ENCODE measurements at regions not wholly inside any gene's neighbourhood (a gene's known extent, or its start where the extent isn't known, plus 50 kb on each side); places are given as distances from the start of the nearest gene placed in this dataset.

GRCh38 chr12:91346827-91347226 is 164.2 kb upstream of the DCN start:
- Histone ChIP-seq H3K27ac (no peak overlapping the region), H3K36me3 (no peaks in the 10 kb centered on the region), H3K4me1 (replicated peaks) (no peaks in the 10 kb centered on the region), H3K4me3 (no peak overlapping the region), H3K27me3 (replicated peaks; ENCODE audit: insufficient read depth) (no peaks in the 10 kb centered on the region), H3K9me3 (no peaks in the 10 kb centered on the region)
- intact Hi-C loops (cut with DNase I), result no loop called here
- WGBS, result 94% methylated on average over 1 of the region's 1 CpG
- no peak for DNase-seq (ENCODE audit: low spot score)
- TF ChIP-seq POLR2AphosphoS5 (IDR thresholded peaks at IDR 0.05) (no peak), CTCF (IDR thresholded peaks at IDR 0.05) (no peak), POLR2A (IDR thresholded peaks at IDR 0.05) (no peak)

GRCh38 chr12:91344408-91344807 is 161.8 kb upstream of the DCN start:
- 95% methylated on average over 2 of the region's 2 CpGs for WGBS
- H3K4me1 ChIP-seq (replicated peaks), result no peaks in the 10 kb centered on the region
- H3K9me3 ChIP-seq, result no peaks in the 10 kb centered on the region
- intact Hi-C loops (cut with DNase I), result no loop called here
- TF ChIP-seq POLR2AphosphoS5 (IDR thresholded peaks at IDR 0.05) (no peak), CTCF (IDR thresholded peaks at IDR 0.05) (no peak), POLR2A (IDR thresholded peaks at IDR 0.05) (no peak)
- H3K27me3 ChIP-seq (replicated peaks; ENCODE audit: insufficient read depth), result no peaks in the 10 kb centered on the region
- H3K4me3 ChIP-seq, result no peak overlapping the region
- no peak for DNase-seq (ENCODE audit: low spot score)
- H3K27ac ChIP-seq, result no peak overlapping the region
- H3K36me3 ChIP-seq, result no peaks in the 10 kb centered on the region

- no peak overlapping the region for H3K27ac ChIP-seq
- intact Hi-C loops (cut with DNase I), result no loop called here
- H3K4me1 ChIP-seq (replicated peaks), result no peaks in the 10 kb centered on the region
- TF ChIP-seq CTCF (IDR thresholded peaks at IDR 0.05) (no peak), POLR2A (IDR thresholded peaks at IDR 0.05) (no peak), POLR2AphosphoS5 (IDR thresholded peaks at IDR 0.05) (no peak)
- H3K4me3 ChIP-seq, result no peak overlapping the region
- no peaks in the 10 kb centered on the region for H3K27me3 ChIP-seq (replicated peaks; ENCODE audit: insufficient read depth)
- no peak for DNase-seq (ENCODE audit: low spot score)
- WGBS, result 89% methylated on average over 2 of the region's 2 CpGs
- no peaks in the 10 kb centered on the region for H3K9me3 ChIP-seq
- no peaks in the 10 kb centered on the region for H3K36me3 ChIP-seq
Measured at GRCh38 chr12:91343010-91343409, 160.4 kb upstream of the DCN start.

DNA sequence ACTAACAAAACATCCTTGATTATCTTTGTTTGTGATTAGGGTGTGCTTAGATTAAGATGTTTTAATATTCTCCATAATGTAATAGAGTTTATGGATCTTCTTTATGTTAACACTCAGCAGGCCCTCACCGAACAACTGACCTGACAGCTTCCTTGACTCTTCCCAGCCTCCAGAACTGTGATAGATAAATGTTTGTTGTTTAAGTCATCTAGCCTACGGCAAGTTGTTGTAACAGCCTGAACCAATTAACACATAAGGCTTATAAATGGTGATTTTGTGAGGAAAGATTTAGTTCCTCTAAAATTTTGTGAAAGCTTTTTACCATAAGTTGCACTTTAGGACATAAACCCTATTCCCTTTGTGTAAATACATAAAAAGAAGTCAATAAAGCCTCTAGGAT is 156.5 kb upstream of the DCN start:
- H3K4me1 ChIP-seq (replicated peaks), result no peaks in the 10 kb centered on the region
- 93% methylated on average over 2 of the region's 2 CpGs for WGBS
- no peak for DNase-seq (ENCODE audit: low spot score)
- no peak overlapping the region for H3K27ac ChIP-seq
- intact Hi-C loops (cut with DNase I), result no loop called here
- no peak overlapping the region for H3K4me3 ChIP-seq
- no peaks in the 10 kb centered on the region for H3K27me3 ChIP-seq (replicated peaks; ENCODE audit: insufficient read depth)
- H3K9me3 ChIP-seq, result no peaks in the 10 kb centered on the region
- H3K36me3 ChIP-seq, result no peaks in the 10 kb centered on the region
- no peak for TF ChIP-seq CTCF (IDR thresholded peaks at IDR 0.05)
- TF ChIP-seq POLR2A (IDR thresholded peaks at IDR 0.05), result no peak
- no peak for TF ChIP-seq POLR2AphosphoS5 (IDR thresholded peaks at IDR 0.05)

GRCh38 chr12:91335699-91336098 is 153.1 kb upstream of the DCN start:
- TF ChIP-seq CTCF (IDR thresholded peaks at IDR 0.05), result no peak
- 84% methylated on average over 1 of the region's 1 CpG for whole genome bisulfite sequencing
- Histone ChIP-seq H3K4me1 (replicated peaks) (no peaks in the 10 kb centered on the region), H3K4me3 (no peak overlapping the region), H3K9me3 (no peaks in the 10 kb centered on the region), H3K27ac (no peak overlapping the region), H3K36me3 (no peaks in the 10 kb centered on the region), H3K27me3 (replicated peaks; ENCODE audit: insufficient read depth) (no peaks in the 10 kb centered on the region)
- intact Hi-C loops (cut with DNase I), result no loop called here
- DNase-seq (ENCODE audit: low spot score), result no peak
